NCI-H69 (cell line): ENCODE measurements at regions not wholly inside any gene's neighbourhood (a gene's known extent, or its start where the extent isn't known, plus 50 kb on each side); places are given as distances from the start of the nearest gene placed in this dataset.
A peak's percentile ranks its signal among the peaks of the same experiment; 100 is the strongest.

Experiments used
- DNase-seq: peaks from one replicate; lab custom pipeline; 2025; lab: John Stamatoyannopoulos, UW

GRCh38 chr6:105608711-105609374 is 206.0 kb upstream of the PREP start:
- no peak for DNase-seq

GRCh38 chr6:105607636-105608621 is 205.0 kb upstream of the PREP start:
- DNase-seq: no peak

DNA sequence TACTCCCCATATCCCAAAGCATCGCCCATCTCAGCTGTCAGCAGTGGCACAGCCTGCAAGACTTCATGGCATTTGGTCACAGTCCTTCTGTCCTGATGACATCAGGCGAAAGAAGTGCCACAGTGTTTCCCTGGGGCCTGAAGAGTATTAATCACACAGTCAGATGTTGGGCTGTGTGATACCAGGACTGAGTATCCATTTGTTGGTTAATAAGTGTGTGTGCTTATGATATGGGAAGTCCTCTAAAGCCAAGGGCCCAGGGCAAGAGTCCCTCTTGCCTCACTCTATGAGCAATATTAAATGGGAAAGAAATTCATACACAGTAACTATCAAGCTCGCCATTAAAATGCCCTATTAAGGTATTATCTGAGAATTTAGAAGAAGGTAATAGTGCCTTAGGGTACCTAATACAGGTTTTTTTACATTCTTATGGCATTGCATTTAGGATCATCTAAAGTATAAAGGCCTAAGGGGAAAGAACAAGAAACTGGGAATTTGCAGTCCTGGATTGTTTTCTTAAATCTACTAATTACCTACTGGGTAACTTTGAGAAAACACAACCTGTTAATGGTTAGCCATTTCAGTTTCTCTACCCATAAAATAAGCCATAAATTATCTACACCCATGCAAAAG is 204.1 kb upstream of the PREP start:
- DNase-seq: no peak

DNA sequence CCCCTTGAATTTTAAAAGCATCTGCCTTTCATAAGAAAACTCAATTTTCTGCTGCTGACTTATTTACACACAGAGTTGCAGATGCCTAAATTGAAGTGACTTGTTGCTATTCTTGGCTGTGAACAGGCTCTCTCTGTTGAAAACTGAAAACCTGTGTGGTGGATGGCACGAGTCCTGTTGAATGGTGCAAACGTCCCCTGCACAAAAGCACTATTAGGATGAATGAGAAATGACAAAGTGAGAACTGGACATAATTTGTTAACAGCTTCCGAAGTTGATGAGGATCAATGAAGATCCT is 201.7 kb upstream of the PREP start:
- DNase-seq: no peak

GRCh38 chr6:105603788-105604586 is 201.1 kb upstream of the PREP start:
- peak; percentile 84 for DNase-seq

GRCh38 chr6:105601541-105602236 is 198.8 kb upstream of the PREP start:
- DNase-seq: no peak

GRCh38 chr6:105600336-105601260 is 197.7 kb upstream of the PREP start:
- no peak for DNase-seq

DNA sequence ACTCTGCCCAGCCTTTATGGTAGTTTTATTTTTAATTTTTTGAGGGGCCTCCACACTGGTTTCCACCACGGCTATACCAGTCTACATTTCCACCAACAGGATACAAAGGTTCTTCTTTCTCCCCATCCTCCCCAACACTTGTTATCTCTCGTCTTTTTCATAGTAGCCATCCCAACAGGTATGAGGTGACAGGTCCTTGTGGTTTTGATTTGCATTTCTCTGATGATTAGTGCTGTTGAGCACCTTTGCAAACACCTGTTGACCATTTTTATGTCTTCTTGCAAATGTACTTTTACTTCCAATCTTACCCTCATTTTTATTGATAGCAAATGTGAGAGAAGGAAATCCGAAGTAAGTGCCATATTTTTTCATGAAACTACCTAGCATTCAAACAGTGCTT is 195.4 kb upstream of the PREP start:
- DNase-seq: no peak

DNA sequence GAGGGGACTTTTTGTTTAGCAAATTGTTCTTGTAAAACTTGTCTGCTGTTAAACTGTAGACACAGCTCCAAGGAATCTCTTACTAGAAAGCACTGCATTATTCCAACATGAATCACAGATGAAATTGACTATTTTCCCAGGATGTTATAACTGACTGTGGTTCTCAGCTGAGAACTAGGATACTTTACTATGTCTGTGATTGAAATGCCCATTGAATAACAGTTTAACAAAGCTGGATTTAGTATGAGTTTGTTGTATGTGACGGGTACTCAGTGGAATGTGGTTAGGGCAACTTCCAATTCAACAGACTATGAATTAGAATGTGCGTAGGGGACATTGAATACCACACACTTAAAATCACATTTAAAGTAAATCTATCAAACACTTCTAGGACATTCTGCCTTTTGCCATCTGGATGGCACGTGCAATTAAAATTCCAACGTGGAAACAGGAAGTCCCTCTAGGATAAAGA is 193.4 kb upstream of the PREP start:
- DNase-seq: peak; percentile 8

DNA sequence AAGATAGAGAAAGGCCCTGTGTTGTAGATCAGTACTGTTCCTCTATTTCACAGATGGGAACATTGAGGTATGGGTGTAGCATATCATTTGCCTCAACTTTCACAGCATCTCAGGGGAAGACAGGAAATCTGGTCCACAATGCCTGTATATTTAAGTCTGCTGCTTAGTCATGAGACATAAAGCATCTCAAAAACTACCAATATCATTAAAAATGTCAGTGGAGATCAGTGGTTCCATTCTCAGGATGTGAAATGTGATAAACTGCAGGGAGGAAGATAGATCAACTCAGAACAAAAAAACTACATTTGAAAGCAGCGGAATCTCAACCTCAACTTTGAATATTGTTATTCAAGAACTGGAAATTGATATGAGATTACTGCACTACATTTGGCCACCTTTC is 192.9 kb upstream of the PREP start:
- no peak for DNase-seq

DNA sequence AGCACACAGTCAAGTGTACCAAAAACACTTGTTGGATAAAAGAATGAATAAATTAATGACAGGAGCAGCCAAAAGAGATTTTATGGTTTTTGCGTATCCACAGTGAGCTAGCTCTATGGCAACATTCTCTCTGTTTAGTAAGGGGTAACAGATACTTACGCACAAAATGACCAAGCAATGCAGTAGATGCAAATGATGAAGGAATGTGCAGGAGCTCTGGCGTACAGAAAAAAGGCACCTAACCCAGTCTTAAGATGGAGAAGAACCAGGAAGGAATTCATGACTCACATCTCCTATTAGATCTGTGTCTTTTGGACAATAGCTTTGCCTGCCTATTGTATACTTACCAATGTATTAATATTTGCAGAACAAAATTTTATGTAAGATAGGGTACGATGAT is 191.9 kb upstream of the PREP start:
- DNase-seq: no peak

DNA sequence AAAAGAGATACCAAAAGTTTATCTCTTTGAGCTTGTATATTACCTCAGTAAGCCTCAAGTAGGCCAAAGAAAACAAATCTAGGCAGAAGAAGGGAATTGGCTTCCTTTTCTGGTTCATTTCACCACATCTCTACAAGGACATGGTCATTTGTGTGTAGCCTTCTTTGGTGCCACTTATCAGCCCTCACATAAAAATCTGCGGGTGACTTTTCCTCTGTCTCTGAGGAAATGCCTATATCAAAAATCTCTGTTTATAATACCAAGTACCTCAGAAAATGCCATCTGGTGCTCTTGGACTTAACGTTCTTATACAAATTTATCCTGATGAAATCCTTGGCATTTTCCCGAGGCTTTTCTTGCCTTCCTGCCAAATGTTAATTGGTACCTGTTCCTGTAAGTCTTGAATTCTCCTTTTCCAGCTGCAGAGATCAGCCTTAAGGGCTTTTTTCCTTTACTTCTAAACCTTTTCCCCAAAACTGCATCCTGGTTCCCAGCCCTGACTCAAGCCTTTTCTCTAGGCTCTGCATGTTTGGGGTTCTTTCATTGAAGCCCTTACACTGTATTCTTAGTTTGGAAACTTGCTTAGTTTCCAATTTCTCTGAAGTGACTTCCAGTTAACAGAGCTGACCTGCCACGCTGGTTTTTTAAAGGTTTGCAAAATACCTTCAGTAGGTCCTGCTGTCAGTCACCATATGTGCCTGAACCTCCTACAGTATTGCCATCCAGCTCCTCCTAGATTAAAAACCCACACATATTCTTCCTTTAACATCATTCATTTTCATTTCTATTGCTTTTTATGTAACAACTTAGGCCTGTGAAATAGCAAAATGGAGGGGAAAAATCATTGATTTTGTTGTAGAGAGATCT is 191.2 kb upstream of the PREP start:
- no peak for DNase-seq

- DNase-seq: no peak
These were observed 190.3 kb upstream of the PREP start for GRCh38 chr6:105593056-105593690.

GRCh38 chr6:105592329-105592728 is 189.4 kb upstream of the PREP start:
- no peak for DNase-seq

GRCh38 chr6:105591053-105591452 is 188.2 kb upstream of the PREP start:
- no peak for DNase-seq

GRCh38 chr6:105588123-105588710 is 185.3 kb upstream of the PREP start:
- DNase-seq: no peak

DNA sequence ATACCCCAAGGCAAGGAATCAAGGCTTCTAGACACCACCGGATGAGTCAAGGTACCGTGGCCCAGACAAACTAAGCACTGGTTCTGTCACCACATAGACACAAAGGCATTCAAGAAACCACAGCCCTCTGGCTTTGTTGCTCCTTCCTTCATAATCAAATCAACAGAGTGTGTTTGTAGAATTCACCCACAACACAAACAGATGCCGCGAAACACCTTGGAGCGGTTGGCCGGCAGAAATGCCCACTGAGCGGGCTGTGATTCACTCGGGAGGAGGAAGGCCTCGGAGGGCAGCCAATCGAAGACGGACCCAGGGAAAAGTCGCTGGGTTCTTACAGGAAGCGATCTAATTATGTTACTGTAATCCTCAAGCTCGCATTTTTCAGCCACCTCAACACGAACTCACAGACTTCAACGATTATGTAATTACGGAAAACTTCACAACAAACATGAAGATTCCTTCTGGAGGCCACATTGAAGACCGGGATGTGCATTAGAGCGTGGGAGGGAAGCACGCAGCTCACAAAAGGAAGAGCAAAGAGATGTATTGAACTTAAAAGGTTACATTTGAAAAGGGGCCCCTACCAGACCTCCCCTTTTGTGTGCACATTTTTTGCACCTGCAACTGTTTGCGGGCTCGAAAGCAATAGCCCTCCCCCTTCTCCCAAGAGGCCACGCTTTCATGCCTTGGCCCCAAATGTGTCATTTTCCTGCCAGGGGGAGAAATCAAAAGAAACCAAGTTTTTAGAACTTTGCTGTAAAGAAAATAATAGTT is 184.7 kb upstream of the PREP start:
- no peak for DNase-seq
